ENCODE measurements at regions not wholly inside any gene's neighbourhood (a gene's known extent, or its start where the extent isn't known, plus 50 kb on each side); places are given as distances from the start of the nearest gene placed in this dataset.
"Not testable (repeated sequence)": the region's sequence is repeated elsewhere in the genome, so short reads cannot be mapped to it uniquely, and the experiment has no call there.

DNA sequence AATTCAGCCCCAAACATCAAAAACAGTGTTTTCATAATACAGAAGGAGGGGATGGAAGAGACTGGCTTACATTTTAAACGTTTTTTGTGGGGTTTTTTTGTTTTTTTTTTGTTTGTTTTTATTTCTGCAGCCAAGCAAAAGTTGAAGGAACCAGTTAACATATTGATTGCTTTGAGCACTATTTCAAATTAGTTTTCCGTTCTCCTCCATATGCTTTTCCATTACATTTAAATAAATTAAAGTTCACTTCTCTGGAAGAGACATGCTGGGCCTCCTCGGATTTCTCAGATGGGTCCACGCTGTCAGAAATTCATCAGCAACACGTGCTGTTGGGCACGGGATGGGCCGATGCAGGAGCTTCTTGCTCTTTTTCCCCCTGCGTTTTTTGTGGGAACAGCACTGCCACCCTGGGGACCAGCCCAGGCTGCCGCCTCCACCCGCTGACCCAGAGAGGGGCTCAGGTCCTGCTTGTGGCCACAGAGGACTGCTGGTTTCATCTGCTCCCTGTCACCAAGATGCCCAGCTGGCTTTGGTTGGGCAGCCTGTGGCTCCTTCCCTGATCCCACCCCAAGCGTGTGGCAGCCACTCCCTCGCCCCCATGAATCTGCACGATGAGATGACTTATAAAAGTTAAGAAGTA, 67.7 kb upstream of the CHST15 start:
- no peak for DNase-seq (ENCODE audit: low read depth, low spot score)
- in situ Hi-C loops (cut with HindIII; ENCODE audit: low pct_unique_long_range_greater_than_20kb, low sequenced_read_pairs), result no loop called here

DNA sequence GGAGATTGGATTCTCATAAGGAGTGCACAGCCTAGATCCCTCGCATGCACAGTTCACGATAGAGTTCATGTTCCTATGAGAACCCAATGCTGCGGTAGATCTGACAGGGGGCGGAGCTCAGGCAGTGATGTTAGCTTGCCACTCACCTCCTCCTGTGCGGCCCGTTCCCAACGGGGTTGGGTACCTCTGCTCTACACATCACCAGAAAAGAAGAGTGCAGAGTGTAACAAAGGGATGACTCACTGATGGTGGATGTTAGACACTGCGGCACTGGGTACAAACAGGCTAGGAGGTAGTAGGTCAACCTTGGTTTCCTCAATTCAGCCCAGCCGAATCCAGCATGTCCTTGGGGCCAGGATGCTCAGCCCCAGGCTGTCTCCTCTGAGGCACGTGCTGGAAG, 66.8 kb upstream of the CHST15 start:
- in situ Hi-C loops (cut with HindIII; ENCODE audit: low pct_unique_long_range_greater_than_20kb, low sequenced_read_pairs), result no loop called here
- no peak for DNase-seq (ENCODE audit: low read depth, low spot score)

DNA sequence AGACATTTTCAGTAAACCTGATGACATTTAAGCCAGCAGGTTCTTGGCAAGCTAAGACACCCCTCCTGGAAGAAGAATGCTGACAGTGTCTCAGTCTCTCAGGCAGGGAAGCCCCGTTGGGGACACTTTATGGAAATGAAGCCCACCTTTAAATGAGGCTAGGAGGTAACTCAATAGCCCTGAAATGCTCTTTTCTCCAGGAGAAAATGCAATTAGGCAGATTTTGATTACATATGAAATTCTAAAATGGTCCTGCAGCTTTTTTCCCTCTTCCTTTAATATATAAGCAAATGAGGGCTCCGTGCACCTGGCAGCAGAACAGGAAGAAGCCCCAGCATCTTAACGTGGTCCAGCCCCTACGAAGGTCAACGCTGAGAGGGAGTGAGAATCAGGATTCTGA, 65.8 kb upstream of the CHST15 start:
- DNase-seq (ENCODE audit: low read depth, low spot score), result no peak
- in situ Hi-C loops (cut with HindIII; ENCODE audit: low pct_unique_long_range_greater_than_20kb, low sequenced_read_pairs), result no loop called here

DNA sequence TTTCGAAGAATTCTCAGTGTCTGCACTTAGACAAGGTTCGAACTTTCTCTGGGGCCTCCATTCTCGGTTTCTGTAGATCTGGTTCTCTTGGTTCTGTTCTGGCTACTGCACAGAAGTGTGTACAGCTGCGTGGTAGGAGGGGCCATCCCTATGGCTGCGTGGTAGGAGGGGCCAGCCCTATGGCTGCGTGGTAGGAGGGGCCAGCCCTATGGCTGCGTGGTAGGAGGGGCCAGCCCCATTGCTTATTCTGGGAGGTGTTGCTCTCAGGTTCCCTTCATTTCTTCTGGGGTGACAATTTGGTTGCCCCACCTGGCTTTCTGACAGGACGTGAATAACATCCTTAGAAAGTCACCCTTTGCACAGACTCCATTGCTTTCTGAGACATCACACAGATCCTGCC, 65.2 kb upstream of the CHST15 start:
- in situ Hi-C loops (cut with HindIII; ENCODE audit: low pct_unique_long_range_greater_than_20kb, low sequenced_read_pairs), result no loop called here
- peak; percentile 17 for DNase-seq (ENCODE audit: low read depth, low spot score)

DNA sequence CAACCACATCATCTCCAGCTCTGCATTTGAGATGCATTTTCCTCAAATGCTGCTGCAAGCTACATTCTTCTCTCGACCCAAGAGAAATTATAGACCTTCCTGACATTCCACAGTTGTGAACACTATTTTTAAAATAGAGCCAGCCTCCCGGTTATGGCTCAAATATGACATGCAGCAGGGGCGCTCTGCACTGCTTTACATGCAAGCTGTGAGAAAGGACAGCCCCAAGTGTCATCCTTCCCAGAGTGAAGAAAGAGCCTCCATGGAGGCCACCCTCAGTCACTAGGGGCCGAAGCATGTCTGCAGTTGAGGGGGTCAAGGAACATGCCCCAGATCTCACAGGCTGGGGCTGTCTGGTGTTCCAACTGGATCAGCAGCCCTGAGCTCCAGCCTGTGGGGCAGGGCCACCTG, 63.9 kb upstream of the CHST15 start:
- DNase-seq (ENCODE audit: low read depth, low spot score), result no peak
- in situ Hi-C loops (cut with HindIII; ENCODE audit: low pct_unique_long_range_greater_than_20kb, low sequenced_read_pairs), result no loop called here

DNA sequence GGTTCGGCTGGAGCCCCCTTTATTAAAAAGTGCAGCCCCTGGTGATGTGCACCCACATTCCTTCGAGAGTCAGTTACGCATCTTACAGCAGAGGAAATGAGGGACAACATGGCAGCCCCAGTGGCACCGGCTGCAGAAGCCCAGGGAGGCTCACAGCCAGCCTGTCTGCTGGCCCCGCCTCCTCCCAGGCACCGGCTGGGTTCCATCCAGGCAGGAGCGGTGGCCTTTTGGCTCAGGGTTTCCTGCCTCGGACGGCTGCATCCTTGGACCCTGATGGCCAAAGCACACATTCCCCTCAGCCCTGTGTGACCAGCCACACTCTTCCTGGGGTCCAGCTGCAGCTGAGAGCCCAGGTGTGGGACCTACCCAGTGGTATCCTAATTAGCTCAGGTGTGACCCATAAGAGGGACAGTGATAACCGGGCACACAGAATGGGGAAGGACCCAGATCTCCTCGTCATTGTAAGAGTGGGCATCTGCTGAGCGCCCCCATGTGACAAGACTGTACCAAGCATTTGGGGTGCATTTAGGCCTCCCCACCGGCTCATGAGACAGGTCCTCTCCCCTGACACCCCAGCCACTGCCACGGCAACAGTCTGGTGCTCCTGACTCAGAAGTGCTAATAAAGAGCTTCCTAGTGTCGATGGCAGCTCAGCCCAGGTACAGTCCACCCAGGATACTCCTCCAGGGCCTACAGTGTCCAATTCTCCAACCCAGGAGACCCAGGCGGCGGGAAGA, 63.3 kb upstream of the CHST15 start:
- in situ Hi-C loops (cut with HindIII; ENCODE audit: low pct_unique_long_range_greater_than_20kb, low sequenced_read_pairs), result no loop called here
- no peak for DNase-seq (ENCODE audit: low read depth, low spot score)

DNA sequence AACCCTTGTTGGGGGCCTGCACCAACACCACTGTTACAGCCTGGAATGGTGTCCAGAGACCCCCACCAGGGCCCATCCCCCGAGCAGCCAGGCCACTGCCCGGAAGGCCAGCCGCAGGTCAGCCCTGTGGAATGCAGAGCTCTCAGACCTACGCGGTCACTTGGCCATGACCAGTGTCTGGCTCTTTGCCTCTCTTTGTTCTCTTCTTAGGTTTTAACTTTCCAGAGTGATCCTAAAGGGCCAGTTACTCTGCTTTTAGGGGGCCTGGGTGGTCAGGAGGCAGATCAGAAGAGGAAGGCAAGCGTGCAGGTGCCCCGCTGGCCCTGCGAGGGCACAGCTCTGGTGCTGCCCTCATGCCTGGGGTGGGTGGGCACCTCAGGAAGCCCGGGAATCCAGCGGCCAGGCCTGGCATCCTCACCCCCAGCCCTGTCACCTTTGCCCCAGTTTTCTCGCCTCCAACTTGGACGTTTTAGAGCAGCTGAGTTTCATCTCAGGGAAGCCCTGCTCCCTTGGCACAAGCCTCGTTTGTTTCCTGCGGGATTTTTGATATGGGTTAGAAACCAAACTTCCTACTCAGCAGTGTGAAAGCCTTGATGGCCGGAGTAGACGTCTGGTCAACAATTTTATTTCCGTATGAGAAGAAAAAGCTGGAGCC, 62.5 kb upstream of the CHST15 start:
- in situ Hi-C loops (cut with HindIII; ENCODE audit: low pct_unique_long_range_greater_than_20kb, low sequenced_read_pairs), result no loop called here
- no peak for DNase-seq (ENCODE audit: low read depth, low spot score)

DNA sequence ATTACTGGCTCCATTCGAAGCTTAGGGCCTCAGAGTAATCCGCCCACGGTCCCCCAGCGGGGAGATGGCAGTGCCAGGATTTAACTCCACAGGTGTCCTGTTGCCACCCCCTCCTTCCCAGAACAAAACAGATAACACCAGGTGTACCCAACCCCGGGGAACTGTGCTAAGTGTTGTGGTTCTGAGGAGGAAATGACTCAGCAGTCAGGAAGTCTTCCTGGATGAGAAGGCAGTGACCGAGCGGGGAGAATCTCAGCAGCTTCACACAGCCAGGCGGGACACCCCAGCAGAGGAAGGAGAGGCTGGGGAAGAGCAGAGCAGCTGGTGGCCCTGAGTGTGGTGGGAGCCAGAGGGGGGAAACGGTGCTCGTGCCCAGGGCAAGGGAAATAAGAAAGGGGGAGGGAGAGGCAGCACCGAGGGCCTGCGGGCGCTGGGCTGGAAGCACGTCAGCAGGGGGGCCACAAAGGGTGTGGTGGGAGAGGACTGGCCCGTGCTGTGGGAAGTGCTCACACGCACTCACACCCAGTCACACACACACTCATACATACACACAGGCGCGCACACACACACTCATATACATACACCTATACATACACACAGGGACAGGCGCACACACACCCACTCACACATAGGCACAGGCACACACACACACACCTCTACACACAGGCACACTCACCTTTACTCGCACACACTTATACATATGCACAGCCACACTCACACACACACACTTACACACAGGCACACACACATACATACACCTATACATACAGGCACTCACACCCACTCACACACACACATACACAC, 59.8 kb upstream of the CHST15 start:
- DNase-seq (ENCODE audit: low read depth, low spot score), result no peak
- in situ Hi-C loops (cut with HindIII; ENCODE audit: low pct_unique_long_range_greater_than_20kb, low sequenced_read_pairs), result no loop called here

DNA sequence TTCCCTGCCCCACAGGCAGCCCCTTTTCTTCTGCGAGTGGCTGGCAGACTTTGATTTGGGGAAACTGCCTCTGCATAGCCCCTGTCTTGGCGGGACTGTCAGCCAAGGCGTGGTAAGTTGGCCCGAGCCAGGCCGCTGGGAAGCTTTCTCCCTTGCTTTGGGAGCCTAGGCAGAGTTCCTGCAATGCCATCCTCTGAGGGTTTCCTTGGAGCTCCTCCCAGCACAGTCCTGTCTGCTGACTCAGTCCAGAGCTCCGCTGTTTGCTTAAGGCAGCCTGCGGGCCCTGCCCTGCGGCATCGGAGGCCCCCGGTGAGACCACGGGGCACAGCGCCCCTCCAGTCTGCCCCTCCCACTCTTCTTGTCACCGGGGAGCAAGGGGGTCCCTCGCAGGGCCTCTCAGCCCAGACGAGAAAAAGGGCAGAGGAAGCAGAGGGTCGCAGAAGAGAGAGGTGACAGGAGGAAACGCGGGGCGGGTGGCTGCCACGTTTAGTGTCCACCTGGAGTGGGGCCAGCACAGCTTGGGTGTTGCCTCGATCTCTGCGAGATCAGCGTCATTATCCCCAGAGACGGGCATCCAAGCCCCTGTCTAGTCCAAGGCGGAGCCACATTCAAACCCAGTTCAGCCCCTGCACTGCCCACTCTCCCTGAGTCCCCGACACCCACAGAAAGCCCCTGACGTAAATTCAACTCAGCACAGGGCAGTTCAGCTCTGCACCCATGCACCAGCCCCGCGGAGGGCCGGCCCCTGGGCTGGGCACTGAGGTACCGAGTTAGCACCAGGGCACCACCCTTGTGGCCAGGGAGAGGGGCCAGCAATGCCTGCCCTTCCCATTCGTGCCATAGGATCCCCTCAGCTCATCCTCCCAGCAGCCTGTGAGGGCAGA, 59.0 kb upstream of the CHST15 start:
- in situ Hi-C loops (cut with HindIII; ENCODE audit: low pct_unique_long_range_greater_than_20kb, low sequenced_read_pairs), result no loop called here
- DNase-seq (ENCODE audit: low read depth, low spot score), result no peak

DNA sequence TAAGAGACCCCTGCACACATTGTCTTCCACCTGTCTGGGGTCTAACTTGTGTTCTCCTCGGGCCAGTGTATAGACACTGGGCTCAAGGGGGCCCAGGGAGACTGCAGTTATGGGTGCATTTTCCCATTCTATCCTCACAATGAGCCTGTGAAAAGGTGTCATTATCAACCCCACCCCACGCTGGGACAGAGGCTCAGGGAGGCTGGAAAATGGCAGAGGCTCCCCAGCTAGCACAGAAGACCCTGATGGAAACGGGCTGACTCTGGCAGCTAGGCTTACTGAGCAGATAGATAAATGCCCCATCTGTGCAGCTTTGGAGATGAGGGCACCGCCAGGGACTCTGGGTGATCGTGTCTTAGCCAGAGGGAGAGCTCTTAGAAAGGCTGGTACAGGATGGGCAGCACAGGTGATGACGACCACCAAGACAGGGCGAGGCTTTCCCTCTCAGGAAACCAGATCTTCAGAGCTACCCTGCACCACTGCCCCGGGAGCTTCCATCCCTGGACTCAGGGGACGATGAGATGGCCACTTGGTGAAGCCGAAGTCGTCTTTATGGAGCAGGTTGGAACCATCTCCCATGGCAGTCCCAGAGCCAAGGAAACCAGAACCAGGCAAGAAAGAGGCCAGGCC, 58.2 kb upstream of the CHST15 start:
- in situ Hi-C loops (cut with HindIII; ENCODE audit: low pct_unique_long_range_greater_than_20kb, low sequenced_read_pairs), result no loop called here
- no peak for DNase-seq (ENCODE audit: low read depth, low spot score)

DNA sequence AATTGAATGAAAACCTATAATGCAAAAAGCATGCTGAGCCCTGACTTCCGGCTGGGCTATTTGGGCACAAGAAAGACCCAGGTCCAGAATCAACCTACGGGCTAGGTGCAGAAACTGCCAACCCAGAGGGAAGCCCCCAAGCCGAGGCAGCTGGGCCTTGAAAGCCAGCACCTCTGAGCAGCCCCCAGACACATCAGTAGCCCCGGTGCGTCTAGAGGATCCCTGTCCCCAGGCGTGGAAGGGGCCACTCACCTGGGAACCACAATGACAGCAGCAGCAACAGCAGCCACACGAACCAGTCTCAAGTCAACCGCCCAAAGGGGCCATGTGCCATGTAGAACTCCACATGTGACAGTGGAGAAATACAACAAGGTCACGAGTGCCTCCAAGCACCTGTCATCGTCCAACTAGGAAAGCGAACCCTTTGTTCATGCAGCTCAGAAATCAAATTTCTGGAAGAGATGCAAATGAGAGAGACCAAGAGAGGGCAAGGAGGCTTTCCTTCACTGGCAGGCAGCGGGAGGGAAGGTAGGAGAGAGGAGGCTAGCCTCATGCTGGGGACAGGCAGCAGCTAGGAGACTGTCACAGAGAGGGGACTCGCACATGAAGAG, 57.5 kb upstream of the CHST15 start:
- in situ Hi-C loops (cut with HindIII; ENCODE audit: low pct_unique_long_range_greater_than_20kb, low sequenced_read_pairs), result no loop called here
- no peak for DNase-seq (ENCODE audit: low read depth, low spot score)

DNA sequence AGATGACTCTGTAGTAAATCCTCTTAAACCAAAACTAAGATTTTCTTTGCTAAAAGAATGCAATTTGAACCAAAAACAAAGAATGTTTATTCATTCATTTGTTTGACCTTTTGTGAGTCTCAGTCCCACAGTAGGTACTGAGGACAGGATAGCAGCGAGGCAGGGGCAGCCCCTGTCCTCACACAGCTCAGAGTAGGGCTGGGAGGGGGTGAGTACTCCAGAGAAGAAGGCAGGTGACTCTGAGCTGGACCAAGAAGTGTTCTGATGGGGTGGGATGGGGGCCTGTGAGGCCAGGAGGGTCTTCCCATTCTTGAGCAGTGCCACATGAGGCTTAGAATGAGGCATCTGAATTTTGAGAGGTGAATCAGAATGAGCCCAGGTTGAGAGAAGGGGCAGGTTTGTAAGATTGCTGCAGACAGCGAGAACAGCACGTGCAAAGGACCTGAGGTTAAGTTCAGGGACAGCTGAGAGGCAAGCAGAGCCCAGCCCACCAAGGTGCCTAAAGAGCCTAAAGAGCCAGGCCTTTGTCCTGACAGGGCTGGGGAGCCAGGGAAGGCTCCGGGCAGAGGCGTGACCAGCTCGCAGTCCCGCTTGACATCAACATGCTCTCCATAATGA, 56.9 kb upstream of the CHST15 start:
- DNase-seq (ENCODE audit: low read depth, low spot score), result no peak
- in situ Hi-C loops (cut with HindIII; ENCODE audit: low pct_unique_long_range_greater_than_20kb, low sequenced_read_pairs), result no loop called here

DNA sequence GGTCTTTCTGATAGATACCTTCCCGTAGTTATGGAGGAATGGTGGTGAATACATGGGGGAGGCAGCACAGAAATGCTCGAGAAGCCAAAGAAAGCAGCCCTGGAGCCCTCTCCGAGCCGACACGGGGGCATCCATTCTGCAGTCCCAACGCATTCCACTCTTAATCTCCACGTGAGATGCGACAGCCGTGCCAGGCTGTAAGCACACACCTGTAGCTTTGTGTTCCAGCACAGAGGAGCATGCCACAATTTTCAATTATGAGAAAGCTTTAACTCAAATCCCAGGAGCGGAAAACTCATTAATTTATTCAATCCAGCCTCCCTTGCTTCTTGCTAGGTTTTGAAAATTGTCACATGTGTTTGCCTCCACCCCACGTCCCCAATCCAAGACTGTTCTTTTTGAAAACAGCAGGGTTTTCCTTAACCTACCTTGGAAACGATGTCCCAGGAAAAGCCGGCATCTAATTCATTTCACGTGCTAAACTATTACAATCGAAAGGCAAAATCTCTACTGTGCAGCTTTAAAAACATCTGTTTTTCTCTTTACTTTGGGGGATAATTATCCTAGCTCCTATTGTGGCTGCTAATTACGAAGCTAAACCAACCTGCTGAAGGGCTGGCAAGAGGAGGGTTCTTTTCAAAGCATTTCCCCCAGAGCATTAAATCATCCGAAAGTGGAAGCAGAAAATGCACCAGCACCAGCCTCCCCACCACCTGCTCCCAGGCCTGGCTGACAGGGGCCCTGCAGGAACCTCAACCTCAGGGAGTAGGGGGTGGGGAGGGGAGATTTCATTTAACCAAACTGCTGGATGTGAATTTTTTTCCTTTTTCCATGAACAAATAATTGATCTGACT, 56.0 kb upstream of the CHST15 start:
- in situ Hi-C loops (cut with HindIII; ENCODE audit: low pct_unique_long_range_greater_than_20kb, low sequenced_read_pairs), result no loop called here
- DNase-seq (ENCODE audit: low read depth, low spot score), result no peak

DNA sequence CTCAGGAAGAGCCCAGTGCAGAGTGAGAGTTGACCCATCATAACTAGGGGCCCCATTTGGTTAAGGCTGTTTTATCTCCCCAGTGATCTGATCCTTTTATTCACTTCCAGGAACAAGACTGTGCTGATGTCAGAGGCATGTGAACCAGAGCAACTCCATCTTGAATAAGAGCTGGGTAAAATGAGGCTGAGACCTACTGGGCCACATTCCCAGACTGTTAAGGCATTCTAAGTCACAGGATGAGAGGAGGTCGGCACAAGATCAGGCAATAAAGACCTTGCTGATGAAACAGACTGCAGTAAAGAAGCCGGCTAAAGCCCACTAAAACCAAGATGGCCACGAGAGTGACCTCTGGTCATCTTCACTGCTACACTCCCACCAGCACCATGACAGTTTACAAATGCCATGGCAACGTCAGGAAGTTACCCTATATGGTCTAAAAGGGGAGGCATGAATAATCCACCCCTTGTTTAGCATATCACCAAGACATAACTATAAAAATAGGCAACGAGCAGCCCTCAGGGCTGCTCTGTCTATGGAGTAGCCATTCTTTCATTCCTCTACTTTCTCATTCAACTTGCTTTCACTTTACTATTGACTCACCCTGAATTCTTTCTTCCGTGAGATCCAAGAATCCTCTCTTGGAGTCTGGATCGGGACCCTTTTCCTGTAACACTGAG, 55.3 kb upstream of the CHST15 start:
- DNase-seq (ENCODE audit: low read depth, low spot score); in situ Hi-C loops (cut with HindIII; ENCODE audit: low pct_unique_long_range_greater_than_20kb, low sequenced_read_pairs): not testable (repeated sequence)

DNA sequence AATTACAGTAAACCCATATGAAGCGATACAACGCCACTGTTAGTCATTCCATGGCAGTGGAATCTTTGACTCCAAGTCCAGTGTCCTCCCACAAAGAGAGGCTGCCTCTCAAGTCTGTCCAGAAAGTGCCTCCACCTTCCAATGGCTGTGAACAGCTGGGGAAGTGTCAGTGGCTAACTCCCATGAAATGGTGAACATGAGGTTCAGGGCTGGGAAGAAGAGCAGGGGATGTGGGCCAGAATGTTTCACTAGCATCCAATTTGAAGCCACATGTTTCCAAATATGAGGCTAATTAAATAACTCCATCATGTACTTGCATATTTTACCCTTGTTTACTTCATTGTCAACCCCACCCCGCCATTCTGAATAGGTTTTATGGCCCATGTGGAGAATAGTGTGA, 53.1 kb upstream of the CHST15 start:
- DNase-seq (ENCODE audit: low read depth, low spot score), result no peak
- in situ Hi-C loops (cut with HindIII; ENCODE audit: low pct_unique_long_range_greater_than_20kb, low sequenced_read_pairs), result no loop called here

Measured in SK-MEL-5 (cell line).